K562 (cell line): ENCODE measurements at regions not wholly inside any gene's neighbourhood (a gene's known extent, or its start where the extent isn't known, plus 50 kb on each side); places are given as distances from the start of the nearest gene placed in this dataset.
A peak's percentile ranks its signal among the peaks of the same experiment; 100 is the strongest.
"Not testable (repeated sequence)": the region's sequence is repeated elsewhere in the genome, so short reads cannot be mapped to it uniquely, and the experiment has no call there.

Experiments used
- ATAC-seq: fragments of 200-7000 bp; cut with Tn5 transposase; 3 replicates; pipeline ENCODE4 v1.9.1; 2020; ENCODE audit warnings: moderate library complexity
- BruUV-seq: library from RNA; stranded (reverse); fragments of 400-500 nt; replicated peaks from 2 replicates; lab custom pipeline; 2021; lab: Mats Ljungman, UMichigan
- CTCF ChIA-PET: fragments of 300-600 bp; formaldehyde crosslinking; extraction: SDS; loops from one replicate; lab custom pipeline; 2021; ENCODE audit warnings: low intra/inter-chr PET ratio; lab: Yijun Ruan, JAX
- POLR2A ChIA-PET: fragments of 300-600, 350-650 bp; sonication (Branson Sonifier 250); formaldehyde crosslinking; extraction: SDS; loops from one replicate; lab custom pipeline; 2021; ENCODE audit warnings: antibody characterized with exemption, inconsistent platforms; lab: Yijun Ruan, JAX
- DNase-seq, 4 experiments: peaks; one replicate each; pipeline versions ENCODE4 v3.0.0 to v3.0.0-alpha.2; 2011 to 2018; ENCODE audit warnings: low spot score in 3 of 4, mixed read lengths in 3 of 4; ENCODE audit errors: extremely low read depth in 1 of 4
- FAIRE-seq: peaks from 2 replicates; lab custom pipeline; 2011; peaks lifted over from hg19 to GRCh38; lab: Jason Lieb, UNC
- H2AFZ ChIP-seq: 2 replicates; pipeline ENCODE4 v1.6.0; 2011; ENCODE audit warnings: low read depth, low read length, control low read depth, inconsistent platforms
- H3K27ac ChIP-seq: fragments of 200-600 bp; 3 replicates; pipeline ENCODE4 v1.8.0; 2011; ENCODE audit warnings: low read depth, mild to moderate bottlenecking, control low read depth, inconsistent platforms, low read length, moderate library complexity, mixed read lengths; ENCODE audit errors: extremely low read depth
- H3K27me3 ChIP-seq, 2 experiments: fragments of 300-600 bp in 1 of 2; 2 replicates in 1 of 2; 3 replicates in 1 of 2; pipeline versions ENCODE4 v1.6.0 to v1.8.0; 2011; ENCODE audit warnings: inconsistent platforms in 2 of 2, low read length in 2 of 2, mild to moderate bottlenecking in 1 of 2, mixed read lengths in 1 of 2, moderate library complexity in 1 of 2; ENCODE audit not compliant: control insufficient read depth in 2 of 2, insufficient read depth in 2 of 2
- H3K36me3 ChIP-seq: fragments of 300-600 bp; 3 replicates; pipeline ENCODE4 v1.8.0; 2011; ENCODE audit warnings: mild to moderate bottlenecking, low read length, inconsistent platforms; ENCODE audit not compliant: control insufficient read depth, insufficient read depth
- H3K4me1 ChIP-seq, 2 experiments: fragments of 200-600 bp in 1 of 2; replicated peaks in 1 of 2; 2 replicates in 1 of 2; 3 replicates in 1 of 2; pipeline versions ENCODE4 v1.5.1 to v1.8.0; 2011; ENCODE audit warnings: inconsistent platforms in 2 of 2, low read length in 2 of 2, mild to moderate bottlenecking in 1 of 2, mixed read lengths in 1 of 2, moderate library complexity in 1 of 2; ENCODE audit not compliant: control insufficient read depth in 2 of 2, insufficient read depth in 2 of 2
- H3K4me2 ChIP-seq: 2 replicates; pipeline ENCODE4 v1.6.1; 2011; ENCODE audit warnings: low read length, control low read depth, inconsistent platforms, mixed read lengths; ENCODE audit not compliant: insufficient read depth
- H3K4me3 ChIP-seq: fragments of 200-600 bp; sonication (generic), shearing (Covaris generic); 2 replicates; pipeline ENCODE4 v1.5.1; 2016; ENCODE audit warnings: control low read depth, inconsistent platforms
- H3K79me2 ChIP-seq: fragments of 200-600 bp; 3 replicates; pipeline ENCODE4 v1.8.0; 2011; ENCODE audit warnings: low read length, inconsistent platforms; ENCODE audit not compliant: control insufficient read depth, insufficient read depth
- H3K9ac ChIP-seq, 2 experiments: 2 replicates each; pipeline versions ENCODE4 v1.6.0 to v1.6.1; 2011; ENCODE audit warnings: low read depth in 2 of 2, low read length in 2 of 2, control low read depth in 1 of 2, inconsistent platforms in 1 of 2, mild to moderate bottlenecking in 1 of 2, mixed read lengths in 1 of 2; ENCODE audit not compliant: insufficient read depth in 1 of 2
- H3K9me1 ChIP-seq: one replicate; pipeline ENCODE4 v1.6.0; 2011; ENCODE audit warnings: inconsistent platforms, mild to moderate bottlenecking, low read length, moderate library complexity; ENCODE audit not compliant: control insufficient read depth, insufficient read depth
- H3K9me3 ChIP-seq: replicated peaks from 2 replicates; pipeline ENCODE4 v1.5.1; 2011; ENCODE audit warnings: low read depth, low read length, inconsistent platforms; ENCODE audit not compliant: control insufficient read depth, insufficient read depth
- H4K20me1 ChIP-seq: replicated peaks from 2 replicates; pipeline ENCODE4 v1.6.1; 2011; ENCODE audit warnings: low read length, inconsistent platforms, mixed read lengths; ENCODE audit not compliant: control insufficient read depth, insufficient read depth
- WGBS: fragments of 100-300 bp; shearing (Covaris generic); methylation state at CpG from one replicate; pipeline ENCODE4 v1.1.6; 2016; ENCODE audit warnings: low coverage, mixed read lengths; ENCODE audit not compliant: insufficient coverage; ENCODE audit errors: missing lambda C conversion rate; 5-methylcytosine and 5-hydroxymethylcytosine counted together
- in situ Hi-C: fragments of 300-500 bp; cut with MboI; formaldehyde crosslinking; loops from 4 replicates; pipeline ENCODE4 v1.15.0; 2018; ENCODE audit warnings: inconsistent platforms, mixed read lengths
- intact Hi-C: fragments of 100-400 bp; cut with micrococcal nuclease; formaldehyde crosslinking; loops from 2 replicates; pipeline ENCODE4 v1.14.2; 2022

- BruUV-seq, ATAC-seq, H3K4me1 ChIP-seq, DNase-seq, in situ Hi-C loops, H3K27ac ChIP-seq, H3K4me3 ChIP-seq, CTCF ChIA-PET, H3K9me1 ChIP-seq, H2AFZ ChIP-seq, intact Hi-C loops, H3K36me3 ChIP-seq, H4K20me1 ChIP-seq, H3K79me2 ChIP-seq, H3K27me3 ChIP-seq, H3K9ac ChIP-seq, H3K4me2 ChIP-seq, H3K9me3 ChIP-seq, POLR2A ChIA-PET: not testable (repeated sequence)
- FAIRE-seq, result peak; percentile 46
- WGBS, result 8% methylated on average over 8 of the region's 14 CpGs
Measured at GRCh38 chr2:87255410-87255809, 233.8 kb upstream of the PLGLB1 start.

GRCh38 chr2:87258887-87259286 lies 237.2 kb upstream of the PLGLB1 start:
- H3K4me2 ChIP-seq, DNase-seq, in situ Hi-C loops, CTCF ChIA-PET, BruUV-seq, H4K20me1 ChIP-seq, ATAC-seq, H2AFZ ChIP-seq, H3K27me3 ChIP-seq, H3K9me3 ChIP-seq, POLR2A ChIA-PET, H3K9ac ChIP-seq, H3K27ac ChIP-seq, H3K79me2 ChIP-seq, H3K4me1 ChIP-seq, H3K4me3 ChIP-seq, FAIRE-seq, H3K36me3 ChIP-seq, intact Hi-C loops, H3K9me1 ChIP-seq: not testable (repeated sequence)
- WGBS, result 0% methylated on average over 2 of the region's 7 CpGs

GRCh38 chr2:87262184-87262702 lies 240.6 kb upstream of the PLGLB1 start:
- H3K79me2 ChIP-seq, H3K27me3 ChIP-seq, H3K9me3 ChIP-seq, H3K27ac ChIP-seq, H2AFZ ChIP-seq, intact Hi-C loops, H3K9me1 ChIP-seq, H3K4me1 ChIP-seq, DNase-seq, CTCF ChIA-PET, H3K4me2 ChIP-seq, H4K20me1 ChIP-seq, POLR2A ChIA-PET, in situ Hi-C loops, BruUV-seq, H3K4me3 ChIP-seq, H3K9ac ChIP-seq, FAIRE-seq, H3K36me3 ChIP-seq: not testable (repeated sequence)
- 0% methylated on average over 2 of the region's 4 CpGs for WGBS
- ATAC-seq, result peak; percentile 49; the same call in 2 of the 3 replicates

DNA sequence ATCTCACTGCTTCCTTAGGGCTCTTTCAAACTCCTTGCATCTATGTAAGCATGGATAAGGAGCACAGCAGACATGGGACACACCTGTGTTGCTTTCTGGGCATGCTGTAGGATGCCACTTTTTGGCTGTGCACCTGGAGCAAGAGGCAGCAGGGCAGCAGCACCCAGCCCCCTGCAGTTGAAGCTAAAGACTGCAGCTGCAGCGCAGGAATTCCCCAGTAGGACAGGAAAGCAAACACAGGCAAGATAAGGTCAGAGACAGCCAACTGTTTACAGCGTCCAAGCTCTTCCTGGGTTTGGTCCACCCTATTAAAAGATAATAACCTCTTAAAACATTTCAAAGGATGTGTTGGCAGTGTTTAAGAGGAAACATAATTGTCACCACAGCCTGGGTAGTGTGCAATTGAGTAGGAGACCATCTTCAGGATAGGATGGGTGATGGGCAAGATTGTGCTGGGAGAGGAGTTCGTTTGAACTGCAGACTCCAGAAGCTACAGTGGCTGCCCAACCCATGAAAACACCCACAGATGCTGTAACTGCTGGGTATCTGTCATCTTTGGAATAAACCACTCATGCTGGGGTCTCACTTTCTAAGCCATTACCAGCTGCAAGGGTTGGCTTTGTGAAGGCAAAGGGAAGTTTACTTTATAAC lies 242.3 kb upstream of the PLGLB1 start:
- H3K9ac ChIP-seq, H4K20me1 ChIP-seq, in situ Hi-C loops, H2AFZ ChIP-seq, H3K27me3 ChIP-seq, H3K79me2 ChIP-seq, H3K4me3 ChIP-seq, CTCF ChIA-PET, BruUV-seq, H3K36me3 ChIP-seq, H3K9me1 ChIP-seq, H3K4me1 ChIP-seq, DNase-seq, H3K4me2 ChIP-seq, H3K9me3 ChIP-seq, FAIRE-seq, POLR2A ChIA-PET, intact Hi-C loops, H3K27ac ChIP-seq: not testable (repeated sequence)
- no CpG with 5 or more reads among the region's 3 CpGs for WGBS
- ATAC-seq, result peak; percentile 78
